IMR-90 (cell line): ENCODE measurements at regions not wholly inside any gene's neighbourhood (a gene's known extent, or its start where the extent isn't known, plus 50 kb on each side); places are given as distances from the start of the nearest gene placed in this dataset.

Experiments
- ATAC-seq: fragments of 200-7000 bp; cut with Tn5 transposase; 2 replicates; pipeline ENCODE4 v1.9.1; 2020; ENCODE audit warnings: low read depth, mild to moderate bottlenecking, moderate library complexity
- BruUV-seq: library from RNA; stranded (reverse); fragments of 400-500 nt; replicated peaks from 2 replicates; lab custom pipeline; 2021; lab: Mats Ljungman, UMichigan
- CTCF ChIA-PET: fragments of 300-600 bp; formaldehyde crosslinking; extraction: SDS; loops from one replicate; lab custom pipeline; 2021; ENCODE audit warnings: antibody characterized with exemption; lab: Yijun Ruan, JAX
- POLR2A ChIA-PET: fragments of 300-600 bp; sonication (Branson Sonifier 250); formaldehyde crosslinking; loops from one replicate; lab custom pipeline; 2022; ENCODE audit warnings: antibody characterized with exemption; ENCODE audit not compliant: unreplicated experiment; lab: Charles Lee
- DNase-seq: peaks from one replicate; pipeline ENCODE4 v3.0.0; 2013
- H2AFZ ChIP-seq: replicated peaks from 2 replicates; pipeline ENCODE3; 2013; ENCODE audit warnings: low read length, mild to moderate bottlenecking; ENCODE audit not compliant: poor library complexity
- H2AK5ac ChIP-seq: 2 replicates; pipeline ENCODE4 v1.6.1; 2013; ENCODE audit warnings: low read depth, low read length, inconsistent platforms
- H2AK9ac ChIP-seq: replicated peaks from 2 replicates; pipeline ENCODE3; 2013; ENCODE audit warnings: mild to moderate bottlenecking, low read depth, low read length, moderate library complexity; ENCODE audit not compliant: poor library complexity
- H2BK120ac ChIP-seq: 2 replicates; pipeline ENCODE4 v1.6.1; 2013; ENCODE audit warnings: low read depth, low read length, inconsistent platforms
- H2BK15ac ChIP-seq: 3 replicates; pipeline ENCODE4 v1.6.1; 2013; ENCODE audit warnings: low read depth, low read length, inconsistent platforms
- H2BK20ac ChIP-seq: 2 replicates; pipeline ENCODE4 v1.6.1; 2013; ENCODE audit warnings: low read depth, mild to moderate bottlenecking, inconsistent platforms, low read length, moderate library complexity
- H2BK5ac ChIP-seq: 2 replicates; pipeline ENCODE4 v1.6.1; 2013; ENCODE audit warnings: mild to moderate bottlenecking, low read depth, low read length, inconsistent platforms; ENCODE audit not compliant: poor library complexity, severe bottlenecking
- H3K14ac ChIP-seq: replicated peaks from 2 replicates; pipeline ENCODE4 v1.6.1; 2013; ENCODE audit warnings: low read depth, low read length, inconsistent platforms
- H3K18ac ChIP-seq: 2 replicates; pipeline ENCODE4 v1.6.1; 2013; ENCODE audit warnings: low read depth, low read length, control low read depth
- H3K23ac ChIP-seq: 2 replicates; pipeline ENCODE4 v1.6.1; 2013; ENCODE audit warnings: low read depth, low read length, inconsistent platforms
- H3K27ac ChIP-seq: 2 replicates; pipeline ENCODE4 v1.5.1; 2013; ENCODE audit warnings: mild to moderate bottlenecking, control low read depth, low read length; ENCODE audit not compliant: insufficient read depth
- H3K27me3 ChIP-seq: 2 replicates; pipeline ENCODE4 v1.6.1; 2013; ENCODE audit warnings: low read length; ENCODE audit not compliant: control insufficient read depth, insufficient read depth
- H3K36me3 ChIP-seq: 2 replicates; pipeline ENCODE4 v1.6.1; 2013; ENCODE audit warnings: low read length, mixed read lengths; ENCODE audit not compliant: control insufficient read depth, insufficient read depth
- H3K4ac ChIP-seq: 2 replicates; pipeline ENCODE4 v1.6.1; 2013; ENCODE audit warnings: low read depth, low read length, inconsistent platforms
- H3K4me1 ChIP-seq: 2 replicates; pipeline ENCODE4 v1.6.1; 2013; ENCODE audit warnings: low read length, mixed read lengths; ENCODE audit not compliant: control insufficient read depth, insufficient read depth
- H3K4me2 ChIP-seq: 2 replicates; pipeline ENCODE4 v1.6.1; 2013; ENCODE audit warnings: low read depth, mild to moderate bottlenecking, control low read depth, low read length, moderate library complexity
- H3K4me3 ChIP-seq: 2 replicates; pipeline ENCODE4 v1.5.1; 2013; ENCODE audit warnings: low read depth, mild to moderate bottlenecking, control low read depth, low read length, moderate library complexity; ENCODE audit not compliant: insufficient read depth
- H3K56ac ChIP-seq: 2 replicates; pipeline ENCODE4 v1.6.1; 2013; ENCODE audit warnings: low read length, inconsistent platforms; ENCODE audit not compliant: insufficient read depth; ENCODE audit errors: extremely low read depth
- H3K79me1 ChIP-seq, 2 experiments: 2 replicates each; pipeline ENCODE4 v1.6.1; 2013; ENCODE audit warnings: low read length in 2 of 2, inconsistent platforms in 1 of 2, low read depth in 1 of 2
- H3K9ac ChIP-seq: 2 replicates; pipeline ENCODE4 v1.6.1; 2013; ENCODE audit warnings: low read depth, low read length, control low read depth
- H3K9me1 ChIP-seq: 2 replicates; pipeline ENCODE4 v1.6.1; 2013; ENCODE audit warnings: low read length, inconsistent platforms; ENCODE audit not compliant: insufficient read depth
- H3K9me3 ChIP-seq: 2 replicates; pipeline ENCODE4 v1.6.1; 2013; ENCODE audit warnings: low read length; ENCODE audit not compliant: control insufficient read depth, insufficient read depth
- H4K20me1 ChIP-seq: 2 replicates; pipeline ENCODE4 v1.6.1; 2013; ENCODE audit warnings: low read length, inconsistent platforms; ENCODE audit not compliant: insufficient read depth
- H4K5ac ChIP-seq: 2 replicates; pipeline ENCODE4 v1.6.1; 2013; ENCODE audit warnings: mild to moderate bottlenecking, low read depth, low read length, control low read depth
- H4K8ac ChIP-seq, 2 experiments: 2 replicates each; pipeline ENCODE4 v1.6.1; 2013; ENCODE audit warnings: low read depth in 2 of 2, low read length in 2 of 2, control low read depth in 1 of 2, inconsistent platforms in 1 of 2
- H4K91ac ChIP-seq: 2 replicates; pipeline ENCODE4 v1.6.1; 2013; ENCODE audit warnings: low read depth, low read length, inconsistent platforms; ENCODE audit not compliant: insufficient read depth
- POLR2A ChIP-seq: IDR thresholded peaks from 2 replicates; pipeline ENCODE4 v1.6.1; 2012; ENCODE audit warnings: mild to moderate bottlenecking, low read depth, low read length
- dilution Hi-C: fragments of 300-500 bp; cut with HindIII; formaldehyde crosslinking; loops from one replicate; pipeline ENCODE4 v1.14.3; 2018; ENCODE audit warnings: low sequenced_read_pairs; ENCODE audit not compliant: unreplicated experiment
- in situ Hi-C: fragments of 300-500 bp; cut with MboI; formaldehyde crosslinking; loops from 3 replicates; pipeline ENCODE4 v1.14.3; 2019; ENCODE audit warnings: low sequenced_read_pairs, inconsistent platforms, mixed read lengths
- intact Hi-C: fragments of 100-400 bp; cut with micrococcal nuclease; formaldehyde crosslinking; loops from 2 replicates; pipeline ENCODE4 v1.10.0; 2022
- TF ChIP-seq, protein P1 (sequence below): conservative IDR thresholded peaks from 2 replicates; pipeline ENCODE4 v1.5.1; 2012; ENCODE audit warnings: mild to moderate bottlenecking, low read depth, low read length, improper control_type of control experiment

DNA sequence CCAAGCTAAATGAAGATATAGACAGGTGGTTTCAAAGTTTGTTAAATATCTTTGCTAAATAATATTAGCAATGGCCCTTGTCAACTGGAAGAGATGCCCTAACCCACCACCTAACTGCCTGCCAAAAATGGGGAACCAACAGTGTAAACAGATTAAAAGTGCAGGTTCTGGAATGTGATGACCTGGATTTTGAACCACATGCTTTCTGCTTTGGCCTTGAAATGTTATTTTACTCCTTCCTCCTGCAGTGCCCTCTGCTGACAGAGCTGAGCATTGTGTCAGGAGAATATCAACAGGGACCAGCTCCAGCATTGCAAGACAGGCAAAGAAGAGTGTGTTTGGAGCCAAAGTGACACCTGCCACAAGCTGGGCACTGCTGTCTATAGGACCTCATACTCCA is 226.6 kb downstream of the MYLK4 start:
- DNase-seq (no peak), ATAC-seq (no peak)

More for the DNA sequence above, 226.6 kb downstream of the MYLK4 start:
- ChIA-PET CTCF (no interaction called here), POLR2A (no interaction called here)
- H4K8ac ChIP-seq = no peak overlapping the region
- H3K4me3 ChIP-seq = no peak overlapping the region
- no peaks in the 10 kb centered on the region for H3K9me1 ChIP-seq
- no peak overlapping the region for H2BK5ac ChIP-seq
- intact Hi-C loops = no loop called here
- H3K18ac ChIP-seq = no peak overlapping the region
- H3K14ac ChIP-seq = no peak overlapping the region
- no peak overlapping the region for H2BK120ac ChIP-seq
- H2AK5ac ChIP-seq = no peak overlapping the region
- H3K4ac ChIP-seq = no peak overlapping the region
- BruUV-seq = no TSS peak
- H3K36me3 ChIP-seq = no peaks in the 10 kb centered on the region
- no peak overlapping the region for H2BK20ac ChIP-seq
- TF ChIP-seq POLR2A = no peak
- TF ChIP-seq, protein P1, sequence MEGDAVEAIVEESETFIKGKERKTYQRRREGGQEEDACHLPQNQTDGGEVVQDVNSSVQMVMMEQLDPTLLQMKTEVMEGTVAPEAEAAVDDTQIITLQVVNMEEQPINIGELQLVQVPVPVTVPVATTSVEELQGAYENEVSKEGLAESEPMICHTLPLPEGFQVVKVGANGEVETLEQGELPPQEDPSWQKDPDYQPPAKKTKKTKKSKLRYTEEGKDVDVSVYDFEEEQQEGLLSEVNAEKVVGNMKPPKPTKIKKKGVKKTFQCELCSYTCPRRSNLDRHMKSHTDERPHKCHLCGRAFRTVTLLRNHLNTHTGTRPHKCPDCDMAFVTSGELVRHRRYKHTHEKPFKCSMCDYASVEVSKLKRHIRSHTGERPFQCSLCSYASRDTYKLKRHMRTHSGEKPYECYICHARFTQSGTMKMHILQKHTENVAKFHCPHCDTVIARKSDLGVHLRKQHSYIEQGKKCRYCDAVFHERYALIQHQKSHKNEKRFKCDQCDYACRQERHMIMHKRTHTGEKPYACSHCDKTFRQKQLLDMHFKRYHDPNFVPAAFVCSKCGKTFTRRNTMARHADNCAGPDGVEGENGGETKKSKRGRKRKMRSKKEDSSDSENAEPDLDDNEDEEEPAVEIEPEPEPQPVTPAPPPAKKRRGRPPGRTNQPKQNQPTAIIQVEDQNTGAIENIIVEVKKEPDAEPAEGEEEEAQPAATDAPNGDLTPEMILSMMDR = peak; percentile 12; the same call in 1 of the 2 replicates
- dilution Hi-C loops = no loop called here
- H3K4me1 ChIP-seq = peaks cover 7% of the 10 kb centered on the region; the same call in 1 of the 2 replicates
- no peaks in the 10 kb centered on the region for H4K20me1 ChIP-seq
- H3K9ac ChIP-seq = no peak overlapping the region
- H3K56ac ChIP-seq = no peak overlapping the region
- no peak overlapping the region for H4K5ac ChIP-seq
- H4K91ac ChIP-seq = no peak overlapping the region
- no peak overlapping the region for H3K23ac ChIP-seq
- peaks cover 8% of the 10 kb centered on the region; the same call in 1 of the 2 replicates for H3K27me3 ChIP-seq
- no peak overlapping the region for H3K27ac ChIP-seq
- in situ Hi-C loops = no loop called here
- H2AK9ac ChIP-seq = no peak overlapping the region
- H2AFZ ChIP-seq = no peak overlapping the region
- H3K4me2 ChIP-seq = no peak overlapping the region
- H3K79me1 ChIP-seq = no peaks in the 10 kb centered on the region
- H3K9me3 ChIP-seq = peaks cover 11% of the 10 kb centered on the region
- H2BK15ac ChIP-seq = no peak overlapping the region
